ENCODE measurements at regions not wholly inside any gene's neighbourhood (a gene's known extent, or its start where the extent isn't known, plus 50 kb on each side); places are given as distances from the start of the nearest gene placed in this dataset.

GRCh38 chr16:6160871-6161270 is 1063.3 kb upstream of the EEF2KMT start:
- no peak for TF ChIP-seq CTCF (conservative IDR thresholded peaks at IDR 0.05; ENCODE audit: low read depth, low read length)
- no peak overlapping the region for H3K4me3 ChIP-seq (ENCODE audit: low read depth, low read length)
- no peak for DNase-seq (ENCODE audit: low read depth)

- no peak for DNase-seq (ENCODE audit: low read depth)
- TF ChIP-seq CTCF (conservative IDR thresholded peaks at IDR 0.05; ENCODE audit: low read depth, low read length), result no peak
These were observed 1062.7 kb upstream of the EEF2KMT start for GRCh38 chr16:6160303-6160702.

DNA sequence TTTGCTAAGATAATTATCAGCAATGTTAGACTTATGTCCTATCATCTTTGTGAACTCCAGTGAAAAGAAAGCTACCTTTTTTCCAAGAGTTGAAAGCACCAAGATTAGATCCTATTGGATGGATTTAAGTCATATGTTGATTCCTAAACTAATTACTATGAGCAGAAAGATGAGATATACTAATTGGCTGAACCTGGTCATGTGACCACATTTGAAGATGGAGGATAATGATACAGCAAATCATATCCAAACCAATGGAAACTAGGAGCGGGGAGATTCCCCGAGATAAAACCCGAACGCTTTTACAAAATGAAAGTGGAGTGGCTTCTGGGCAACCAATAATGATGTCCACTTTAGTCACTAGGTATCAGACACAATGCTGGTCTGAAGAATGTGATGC is 1060.2 kb upstream of the EEF2KMT start:
- no peak overlapping the region for H3K4me3 ChIP-seq (ENCODE audit: low read depth, low read length)
- no peak for DNase-seq (ENCODE audit: low read depth)
- no peak for TF ChIP-seq CTCF (conservative IDR thresholded peaks at IDR 0.05; ENCODE audit: low read depth, low read length)

More at GRCh38 chr16:6160303-6160702, 1062.7 kb upstream of the EEF2KMT start:
- no peak overlapping the region for H3K4me3 ChIP-seq (ENCODE audit: low read depth, low read length)

- TF ChIP-seq CTCF (conservative IDR thresholded peaks at IDR 0.05; ENCODE audit: low read depth, low read length), result no peak
- H3K4me3 ChIP-seq (ENCODE audit: low read depth, low read length), result no peak overlapping the region
- DNase-seq (ENCODE audit: low read depth), result no peak
These were observed 1057.7 kb upstream of the EEF2KMT start for GRCh38 chr16:6155271-6155670.

GRCh38 chr16:6153901-6154300 is 1056.3 kb upstream of the EEF2KMT start:
- H3K4me3 ChIP-seq (ENCODE audit: low read depth, low read length), result no peak overlapping the region
- no peak for TF ChIP-seq CTCF (conservative IDR thresholded peaks at IDR 0.05; ENCODE audit: low read depth, low read length)
- DNase-seq (ENCODE audit: low read depth), result no peak

DNA sequence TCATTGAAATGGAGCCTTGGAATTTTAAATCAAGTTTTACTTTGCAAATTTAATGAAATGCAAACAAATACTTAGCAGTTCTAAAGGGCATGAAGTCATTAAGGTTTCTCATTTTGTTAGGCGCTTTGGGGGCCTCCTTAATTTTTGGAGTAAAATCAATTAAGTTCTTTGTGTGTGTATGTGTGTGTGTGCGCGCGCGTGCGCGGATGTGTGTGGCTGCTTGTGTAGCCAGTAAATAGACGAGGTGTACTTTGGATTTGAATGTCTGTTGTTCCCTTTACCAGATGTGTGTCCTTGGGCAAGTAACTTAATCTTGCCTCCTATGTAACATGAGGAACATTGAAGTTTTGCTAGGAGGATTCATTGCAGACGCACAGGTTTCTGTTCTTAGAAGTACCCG is 1051.4 kb upstream of the EEF2KMT start:
- TF ChIP-seq CTCF (conservative IDR thresholded peaks at IDR 0.05; ENCODE audit: low read depth, low read length), result no peak

GRCh38 chr16:6148361-6148760 is 1050.8 kb upstream of the EEF2KMT start:
- TF ChIP-seq CTCF (conservative IDR thresholded peaks at IDR 0.05; ENCODE audit: low read depth, low read length), result no peak
- no peak for DNase-seq (ENCODE audit: low read depth)
- H3K4me3 ChIP-seq (ENCODE audit: low read depth, low read length), result no peak overlapping the region

More for the DNA sequence above, 1051.4 kb upstream of the EEF2KMT start:
- H3K4me3 ChIP-seq (ENCODE audit: low read depth, low read length), result no peak overlapping the region
- DNase-seq (ENCODE audit: low read depth), result no peak
